ENCODE measurements at regions not wholly inside any gene's neighbourhood (a gene's known extent, or its start where the extent isn't known, plus 50 kb on each side); places are given as distances from the start of the nearest gene placed in this dataset.
A peak's percentile ranks its signal among the peaks of the same experiment; 100 is the strongest.

- Mint-ChIP-seq H3K27ac (no peak overlapping the region), H3K4me1 (no peaks in the 10 kb centered on the region), H3K4me3 (no peak overlapping the region), H3K9me3 (peaks cover 0 to 19% of the 10 kb centered on the region in 2 donors), H3K27me3 (no peaks in the 10 kb centered on the region)
- ATAC-seq (no peak), DNase-seq (no peak)
Observed at GRCh38 chr13:59495936-59496512, 667.7 kb downstream of the DIAPH3 start.

- no peaks in the 10 kb centered on the region for H3K27me3 Mint-ChIP-seq
- no peaks in the 10 kb centered on the region for H3K4me1 Mint-ChIP-seq
- peaks cover 0 to 19% of the 10 kb centered on the region in 2 donors for H3K9me3 Mint-ChIP-seq
- ATAC-seq (no peak), DNase-seq (no peak)
- H3K27ac Mint-ChIP-seq: no peak overlapping the region
- H3K4me3 Mint-ChIP-seq: no peak overlapping the region
Observed at GRCh38 chr13:59497621-59498247, 666.0 kb downstream of the DIAPH3 start.

GRCh38 chr13:59501004-59501403, 662.7 kb downstream of the DIAPH3 start:
- Mint-ChIP-seq H3K4me1 (no peaks in the 10 kb centered on the region), H3K4me3 (no peak overlapping the region), H3K27me3 (no peaks in the 10 kb centered on the region), H3K27ac (no peak overlapping the region), H3K9me3 (peaks cover 0 to 19% of the 10 kb centered on the region in 2 donors)
- ATAC-seq: no peak
- DNase-seq: no peak

- H3K9me3 Mint-ChIP-seq: peaks cover 0 to 6% of the 10 kb centered on the region in 2 donors
- H3K4me3 Mint-ChIP-seq: no peak overlapping the region
- DNase-seq: no peak
- H3K27me3 Mint-ChIP-seq: no peaks in the 10 kb centered on the region
- H3K27ac Mint-ChIP-seq: no peak overlapping the region
- no peak for ATAC-seq
- H3K4me1 Mint-ChIP-seq: no peaks in the 10 kb centered on the region
Observed at GRCh38 chr13:59504407-59504806, 659.3 kb downstream of the DIAPH3 start.

GRCh38 chr13:59510386-59510785, 653.3 kb downstream of the DIAPH3 start:
- H3K27me3 Mint-ChIP-seq: no peaks in the 10 kb centered on the region
- no peak overlapping the region for H3K27ac Mint-ChIP-seq
- no peaks in the 10 kb centered on the region for H3K9me3 Mint-ChIP-seq
- ATAC-seq: no peak
- no peak for DNase-seq
- no peaks in the 10 kb centered on the region for H3K4me1 Mint-ChIP-seq
- H3K4me3 Mint-ChIP-seq: no peak overlapping the region

- no peak overlapping the region for H3K27ac Mint-ChIP-seq
- no peak for DNase-seq
Observed at GRCh38 chr13:59513686-59514085, 650.0 kb downstream of the DIAPH3 start.

GRCh38 chr13:59514316-59514715, 649.4 kb downstream of the DIAPH3 start:
- Mint-ChIP-seq H3K4me3 (no peak overlapping the region), H3K27ac (no peak overlapping the region), H3K4me1 (no peaks in the 10 kb centered on the region), H3K27me3 (no peaks in the 10 kb centered on the region), H3K9me3 (no peaks in the 10 kb centered on the region)
- no peak for ATAC-seq
- no peak for DNase-seq

More at GRCh38 chr13:59513686-59514085, 650.0 kb downstream of the DIAPH3 start:
- no peaks in the 10 kb centered on the region for H3K9me3 Mint-ChIP-seq
- no peak overlapping the region for H3K4me3 Mint-ChIP-seq
- no peak for ATAC-seq
- no peaks in the 10 kb centered on the region for H3K27me3 Mint-ChIP-seq
- H3K4me1 Mint-ChIP-seq: no peaks in the 10 kb centered on the region

GRCh38 chr13:59519819-59520218, 643.9 kb downstream of the DIAPH3 start:
- Mint-ChIP-seq H3K27ac (no peak overlapping the region), H3K4me1 (no peaks in the 10 kb centered on the region), H3K9me3 (no peaks in the 10 kb centered on the region), H3K27me3 (no peaks in the 10 kb centered on the region), H3K4me3 (no peak overlapping the region)
- ATAC-seq (no peak), DNase-seq (no peak)

- Mint-ChIP-seq H3K4me1 (no peaks in the 10 kb centered on the region), H3K9me3 (no peaks in the 10 kb centered on the region), H3K4me3 (no peak overlapping the region), H3K27me3 (no peaks in the 10 kb centered on the region), H3K27ac (no peak overlapping the region)
- no peak for DNase-seq
- no peak for ATAC-seq
Observed at GRCh38 chr13:59521549-59521948, 642.2 kb downstream of the DIAPH3 start.

- H3K27me3 Mint-ChIP-seq: no peaks in the 10 kb centered on the region
- DNase-seq (no peak), ATAC-seq (no peak)
- H3K4me3 Mint-ChIP-seq: no peak overlapping the region
- H3K4me1 Mint-ChIP-seq: no peaks in the 10 kb centered on the region
- H3K27ac Mint-ChIP-seq: no peak overlapping the region
- H3K9me3 Mint-ChIP-seq: no peaks in the 10 kb centered on the region
Observed at GRCh38 chr13:59522652-59523051, 641.1 kb downstream of the DIAPH3 start.

- Mint-ChIP-seq H3K27ac (no peak overlapping the region), H3K9me3 (no peaks in the 10 kb centered on the region), H3K27me3 (no peaks in the 10 kb centered on the region), H3K4me3 (no peak overlapping the region), H3K4me1 (peaks cover 6% of the 10 kb centered on the region)
- ATAC-seq (no peak), DNase-seq (no peak)
Observed at GRCh38 chr13:59527500-59527899, 636.2 kb downstream of the DIAPH3 start.

GRCh38 chr13:59531571-59532091, 632.1 kb downstream of the DIAPH3 start:
- Mint-ChIP-seq H3K4me1 (peaks cover 6% of the 10 kb centered on the region), H3K4me3 (no peak overlapping the region), H3K9me3 (no peaks in the 10 kb centered on the region), H3K27ac (no peak overlapping the region), H3K27me3 (no peaks in the 10 kb centered on the region)
- ATAC-seq (peak; percentile 57), DNase-seq (peak in 1 of 2 donors; percentile 1)

GRCh38 chr13:59532405-59532804, 631.3 kb downstream of the DIAPH3 start:
- peaks cover 6% of the 10 kb centered on the region for H3K4me1 Mint-ChIP-seq
- DNase-seq (no peak), ATAC-seq (no peak)
- H3K27me3 Mint-ChIP-seq: no peaks in the 10 kb centered on the region
- no peaks in the 10 kb centered on the region for H3K9me3 Mint-ChIP-seq
- H3K27ac Mint-ChIP-seq: no peak overlapping the region
- H3K4me3 Mint-ChIP-seq: no peak overlapping the region

- Mint-ChIP-seq H3K27me3 (no peaks in the 10 kb centered on the region), H3K27ac (no peak overlapping the region), H3K9me3 (no peaks in the 10 kb centered on the region), H3K4me1 (peaks cover 6% of the 10 kb centered on the region), H3K4me3 (no peak overlapping the region)
- ATAC-seq (no peak), DNase-seq (no peak)
Observed at GRCh38 chr13:59533561-59534555, 629.9 kb downstream of the DIAPH3 start.

GRCh38 chr13:59534806-59535205, 628.9 kb downstream of the DIAPH3 start:
- no peak for ATAC-seq
- no peak overlapping the region for H3K27ac Mint-ChIP-seq

GRCh38 chr13:59537500-59537899, 626.2 kb downstream of the DIAPH3 start:
- Mint-ChIP-seq H3K4me3 (no peak overlapping the region), H3K27ac (no peak overlapping the region), H3K9me3 (no peaks in the 10 kb centered on the region), H3K4me1 (no peaks in the 10 kb centered on the region), H3K27me3 (peaks cover 5% of the 10 kb centered on the region)
- DNase-seq (no peak), ATAC-seq (no peak)

More at GRCh38 chr13:59534806-59535205, 628.9 kb downstream of the DIAPH3 start:
- no peak for DNase-seq
- no peaks in the 10 kb centered on the region for H3K27me3 Mint-ChIP-seq
- peaks cover 6% of the 10 kb centered on the region for H3K4me1 Mint-ChIP-seq
- no peaks in the 10 kb centered on the region for H3K9me3 Mint-ChIP-seq
- H3K4me3 Mint-ChIP-seq: no peak overlapping the region
